H1 (cell line): ENCODE measurements at regions not wholly inside any gene's neighbourhood (a gene's known extent, or its start where the extent isn't known, plus 50 kb on each side); places are given as distances from the start of the nearest gene placed in this dataset.

Experiments used
- CTCF ChIA-PET: fragments of 300-600 bp; sonication (Branson Sonifier 250); formaldehyde crosslinking; loops from one replicate; lab custom pipeline; 2021; ENCODE audit not compliant: partially characterized antibody; lab: Charles Lee
- POLR2A ChIA-PET: fragments of 300-600 bp; sonication (Branson Sonifier 250); formaldehyde crosslinking; loops from one replicate; lab custom pipeline; 2021; ENCODE audit warnings: inconsistent platforms; ENCODE audit not compliant: partially characterized antibody; lab: Charles Lee
- DNase-seq, 2 experiments: peaks; one replicate each; pipeline versions ENCODE4 v3.0.0 to v3.0.0-alpha.2; 2010 to 2022; ENCODE audit warnings: low spot score in 2 of 2, low read depth in 1 of 2, mixed read lengths in 1 of 2
- FAIRE-seq: peaks from 2 replicates; lab custom pipeline; 2011; peaks lifted over from hg19 to GRCh38; lab: Jason Lieb, UNC
- H2AFZ ChIP-seq: 2 replicates; pipeline ENCODE4 v1.8.1; 2012; ENCODE audit warnings: low read length, inconsistent platforms
- H2AK5ac ChIP-seq: 2 replicates; pipeline ENCODE4 v1.6.1; 2013; ENCODE audit warnings: low read depth, low read length
- H2BK120ac ChIP-seq: replicated peaks from 2 replicates; pipeline ENCODE3; 2013; ENCODE audit warnings: low read depth, low read length, inconsistent platforms
- H2BK12ac ChIP-seq: 2 replicates; pipeline ENCODE4 v1.6.1; 2013; ENCODE audit warnings: low read depth, low read length
- H2BK15ac ChIP-seq: 2 replicates; pipeline ENCODE4 v1.6.1; 2013; ENCODE audit warnings: low read length
- H2BK20ac ChIP-seq: 2 replicates; pipeline ENCODE4 v1.6.1; 2013; ENCODE audit warnings: low read length
- H2BK5ac ChIP-seq: 2 replicates; pipeline ENCODE4 v1.6.1; 2013; ENCODE audit warnings: low read depth, low read length
- H3K14ac ChIP-seq: 2 replicates; pipeline ENCODE4 v1.6.1; 2013; ENCODE audit warnings: inconsistent platforms; ENCODE audit not compliant: insufficient read length
- H3K18ac ChIP-seq: 2 replicates; pipeline ENCODE4 v1.6.1; 2013; ENCODE audit warnings: low read length; ENCODE audit errors: extremely low read depth
- H3K23ac ChIP-seq: 2 replicates; pipeline ENCODE4 v1.6.1; 2013; ENCODE audit warnings: inconsistent platforms; ENCODE audit not compliant: insufficient read length
- H3K23me2 ChIP-seq: 2 replicates; pipeline ENCODE4 v1.6.1; 2013; ENCODE audit warnings: low read depth, low read length
- H3K27ac ChIP-seq: 2 replicates; pipeline ENCODE4 v1.6.1; 2011; ENCODE audit warnings: low read depth, low read length, inconsistent platforms
- H3K27me3 ChIP-seq, 4 experiments: replicated peaks in 1 of 4; 1 replicate in 1 of 4; 2 replicates in 3 of 4; pipeline versions ENCODE4 v1.6.1 to v1.8.1; 2011 to 2013; ENCODE audit warnings: low read length in 3 of 4, mild to moderate bottlenecking in 3 of 4, inconsistent platforms in 2 of 4, mixed read lengths in 2 of 4, moderate library complexity in 1 of 4; ENCODE audit not compliant: control insufficient read depth in 3 of 4, insufficient read depth in 3 of 4; ENCODE audit errors: extremely low read depth in 1 of 4
- H3K36me3 ChIP-seq, 4 experiments: 2 replicates each; pipeline versions ENCODE4 v1.6.1 to v1.8.1; 2011 to 2013; ENCODE audit warnings: mild to moderate bottlenecking in 4 of 4, low read length in 3 of 4, moderate library complexity in 2 of 4, control low read depth in 1 of 4, inconsistent platforms in 1 of 4; ENCODE audit not compliant: insufficient read depth in 4 of 4, control insufficient read depth in 2 of 4
- H3K4ac ChIP-seq: replicated peaks from 2 replicates; pipeline ENCODE3; 2013; ENCODE audit warnings: low read length, low read depth, mixed read lengths, inconsistent platforms; ENCODE audit not compliant: insufficient read length
- H3K4me1 ChIP-seq, 4 experiments: replicated peaks in 1 of 4; 1 replicate in 1 of 4; 2 replicates in 3 of 4; pipeline versions ENCODE4 v1.6.1 to v1.8.1; 2011 to 2013; ENCODE audit warnings: low read length in 3 of 4, inconsistent platforms in 2 of 4, mixed read lengths in 1 of 4; ENCODE audit not compliant: insufficient read depth in 4 of 4, control insufficient read depth in 3 of 4
- H3K4me2 ChIP-seq, 2 experiments: 2 replicates each; pipeline versions ENCODE4 v1.6.1 to v1.8.1; 2011 to 2013; ENCODE audit warnings: low read depth in 2 of 2, low read length in 2 of 2, control low read depth in 1 of 2, inconsistent platforms in 1 of 2, mild to moderate bottlenecking in 1 of 2; ENCODE audit not compliant: insufficient read depth in 1 of 2
- H3K4me3 ChIP-seq, 4 experiments: fragments of 200-600, 300-600 bp in 1 of 4; sonication (generic), shearing (Covaris generic), sonication (Bioruptor Twin) in 1 of 4; 2 replicates each; pipeline versions ENCODE4 v1.5.1 to v1.8.1; 2011 to 2016; ENCODE audit warnings: low read length in 4 of 4, low read depth in 3 of 4, control low read depth in 2 of 4, inconsistent platforms in 2 of 4, mild to moderate bottlenecking in 2 of 4, mixed read lengths in 1 of 4, moderate library complexity in 1 of 4; ENCODE audit not compliant: insufficient read depth in 2 of 4; ENCODE audit errors: extremely low read depth in 1 of 4
- H3K56ac ChIP-seq: replicated peaks from 2 replicates; pipeline ENCODE3; 2013; ENCODE audit warnings: low read depth, mild to moderate bottlenecking, mixed read lengths, low read length, inconsistent platforms; ENCODE audit not compliant: insufficient read length
- H3K79me1 ChIP-seq: 2 replicates; pipeline ENCODE4 v1.6.1; 2013; ENCODE audit warnings: low read depth, low read length, control low read depth
- H3K79me2 ChIP-seq, 2 experiments: 2 replicates each; pipeline versions ENCODE4 v1.6.1 to v1.8.1; 2012 to 2013; ENCODE audit warnings: low read length in 2 of 2, mild to moderate bottlenecking in 2 of 2, inconsistent platforms in 1 of 2; ENCODE audit not compliant: insufficient read depth in 2 of 2, control insufficient read depth in 1 of 2
- H3K9ac ChIP-seq, 4 experiments: replicated peaks in 1 of 4; 1 replicate in 1 of 4; 2 replicates in 3 of 4; pipeline versions ENCODE4 v1.6.1 to v1.8.1; 2011 to 2013; ENCODE audit warnings: low read depth in 3 of 4, low read length in 3 of 4, control low read depth in 2 of 4, mild to moderate bottlenecking in 2 of 4, moderate library complexity in 2 of 4, inconsistent platforms in 1 of 4; ENCODE audit errors: extremely low read depth in 1 of 4
- H3K9me3 ChIP-seq, 2 experiments: 2 replicates each; pipeline versions ENCODE4 v1.6.1 to v1.8.1; 2012 to 2013; ENCODE audit warnings: mild to moderate bottlenecking in 2 of 2, moderate library complexity in 2 of 2, control low read depth in 1 of 2, inconsistent platforms in 1 of 2, low read depth in 1 of 2, low read length in 1 of 2, mixed read lengths in 1 of 2; ENCODE audit not compliant: insufficient read depth in 2 of 2
- H4K20me1 ChIP-seq, 2 experiments: replicated peaks in 1 of 2; 2 replicates each; pipeline versions ENCODE3 to v1.8.1; 2011 to 2013; ENCODE audit warnings: inconsistent platforms in 2 of 2, low read length in 2 of 2, mild to moderate bottlenecking in 1 of 2; ENCODE audit not compliant: insufficient read depth in 2 of 2, control insufficient read depth in 1 of 2
- H4K5ac ChIP-seq: 2 replicates; pipeline ENCODE4 v1.6.1; 2013; ENCODE audit warnings: low read length, low read depth, mixed read lengths, inconsistent platforms; ENCODE audit not compliant: insufficient read length
- H4K8ac ChIP-seq: 2 replicates; pipeline ENCODE4 v1.8.0; 2013; ENCODE audit warnings: mild to moderate bottlenecking, moderate library complexity, low read length, inconsistent platforms; ENCODE audit not compliant: insufficient read depth; ENCODE audit errors: extremely low read depth
- H4K91ac ChIP-seq: replicated peaks from 2 replicates; pipeline ENCODE3; 2013; ENCODE audit warnings: low read length, mixed read lengths, inconsistent platforms; ENCODE audit not compliant: insufficient read length
- CREB1 ChIP-seq: IDR thresholded peaks from 2 replicates; pipeline ENCODE4 v1.6.1; 2012; ENCODE audit warnings: inconsistent platforms
- EGR1 ChIP-seq: IDR thresholded peaks from 2 replicates; pipeline ENCODE4 v1.6.1; 2011; ENCODE audit warnings: low read depth, low read length, borderline replicate concordance
- HDAC2 ChIP-seq, 2 experiments: fragments of 300-600 bp in 1 of 2; sonication (generic) in 1 of 2; IDR thresholded peaks; 2 replicates each; pipeline ENCODE4 v1.6.1; 2011 to 2012; ENCODE audit warnings: low read depth in 2 of 2, low read length in 2 of 2, mild to moderate bottlenecking in 2 of 2, moderate library complexity in 2 of 2, borderline replicate concordance in 1 of 2, inconsistent platforms in 1 of 2
- HDAC6 ChIP-seq: IDR thresholded peaks from one replicate; pipeline ENCODE4 v1.7.1; 2012; ENCODE audit warnings: low read depth, mild to moderate bottlenecking, inconsistent platforms, low read length, moderate library complexity
- JUND ChIP-seq: IDR thresholded peaks from 2 replicates; pipeline ENCODE4 v1.6.1; 2011; ENCODE audit warnings: mild to moderate bottlenecking, improper control_type of control experiment, low read length
- MAX ChIP-seq: IDR thresholded peaks from 2 replicates; pipeline ENCODE4 v1.6.1; 2012; ENCODE audit warnings: inconsistent platforms
- RAD21 ChIP-seq, 2 experiments: IDR thresholded peaks in 1 of 2; conservative IDR thresholded peaks in 1 of 2; 2 replicates each; pipeline ENCODE4 v1.6.1; 2011; ENCODE audit warnings: low read depth in 2 of 2, low read length in 2 of 2, improper control_type of control experiment in 1 of 2, inconsistent platforms in 1 of 2, mild to moderate bottlenecking in 1 of 2, moderate library complexity in 1 of 2
- RFX5 ChIP-seq: IDR thresholded peaks from 2 replicates; pipeline ENCODE4 v1.6.1; 2011; ENCODE audit warnings: low read depth, low read length, improper control_type of control experiment, borderline replicate concordance
- RXRA ChIP-seq: IDR thresholded peaks from 2 replicates; pipeline ENCODE4 v1.6.1; 2011; ENCODE audit warnings: low read depth, mild to moderate bottlenecking, low read length, moderate library complexity; ENCODE audit not compliant: insufficient read depth
- SAP30 ChIP-seq: fragments of 300-600 bp; sonication (generic); IDR thresholded peaks from 2 replicates; pipeline ENCODE4 v1.7.1; 2012; ENCODE audit warnings: low read length, moderate library complexity, mild to moderate bottlenecking, inconsistent platforms; ENCODE audit not compliant: insufficient read depth, insufficient replicate concordance
- TAF7 ChIP-seq: optimal IDR thresholded peaks from 2 replicates; pipeline ENCODE3; 2011; ENCODE audit warnings: low read depth, mild to moderate bottlenecking, inconsistent platforms, low read length, moderate library complexity, borderline replicate concordance
- TEAD4 ChIP-seq: IDR thresholded peaks from 2 replicates; pipeline ENCODE4 v1.6.1; 2012; ENCODE audit warnings: low read depth, low read length, inconsistent platforms, mixed read lengths
- YY1 ChIP-seq: IDR thresholded peaks from 2 replicates; pipeline ENCODE4 v1.6.1; 2011; ENCODE audit warnings: low read depth, mild to moderate bottlenecking, low read length
- WGBS, 2 experiments: shearing (Covaris generic) in 1 of 2; methylation state at CpG; one replicate each; pipeline versions ENCODE4 v1.1.6 to v1.1.7; 2013 to 2015; ENCODE audit warnings: low lambda C conversion rate in 2 of 2, mixed read lengths in 2 of 2, inconsistent platforms in 1 of 2, low coverage in 1 of 2, missing lambda C conversion rate in 1 of 2; ENCODE audit not compliant: insufficient replicate concordance in 2 of 2, insufficient coverage in 1 of 2, insufficient read length in 1 of 2; ENCODE audit errors: extremely low coverage in 1 of 2, missing lambda C conversion rate in 1 of 2; 5-methylcytosine and 5-hydroxymethylcytosine counted together

DNA sequence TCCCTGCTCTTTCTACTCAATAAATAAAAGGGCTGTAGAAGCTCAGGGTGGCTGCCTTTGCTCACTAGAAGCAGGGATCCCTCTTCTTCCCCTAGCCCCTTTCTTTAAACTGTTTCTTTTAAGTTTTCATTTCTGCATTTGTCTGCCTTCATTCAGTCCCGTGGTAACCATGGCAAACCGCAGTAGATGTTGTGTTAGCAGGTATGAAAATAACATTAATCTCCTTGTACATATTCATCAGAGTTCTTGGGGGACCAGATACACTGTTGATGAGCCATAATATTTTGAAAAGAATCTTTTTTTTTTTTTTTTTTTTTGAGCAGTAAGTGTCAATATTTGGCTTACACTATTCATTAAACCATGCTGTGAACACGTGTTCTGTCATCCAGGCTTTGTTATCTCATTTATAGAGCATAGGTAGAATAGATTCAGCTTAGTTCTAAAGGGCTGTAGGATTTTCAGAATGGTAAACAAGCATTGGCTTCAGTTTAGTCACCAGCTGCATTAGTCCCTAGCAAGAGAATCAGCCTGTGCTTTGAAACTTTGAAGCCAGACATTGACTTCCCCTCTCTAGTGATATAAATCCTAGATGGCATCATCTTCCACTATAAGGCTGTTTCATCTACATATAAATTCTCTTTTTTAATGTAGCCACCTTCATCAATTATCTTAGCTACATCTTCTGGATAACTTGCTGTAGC is 59.4 kb upstream of the SPRY2 start:
- Histone ChIP-seq H2BK12ac (no peak overlapping the region), H2BK5ac (no peak overlapping the region), H3K9ac (no peak overlapping the region), H3K4ac (no peak overlapping the region), H4K20me1 (no peaks in the 10 kb centered on the region), H3K9me3 (no peaks in the 10 kb centered on the region), H3K27ac (no peak overlapping the region), H2BK120ac (no peak overlapping the region), H3K23ac (no peak overlapping the region), H4K5ac (no peak overlapping the region), H3K27me3 (no peaks in the 10 kb centered on the region), H3K36me3 (no peaks in the 10 kb centered on the region), H2BK20ac (no peak overlapping the region), H3K4me3 (no peak overlapping the region), H2BK15ac (no peak overlapping the region), H3K23me2 (no peaks in the 10 kb centered on the region), H2AK5ac (no peak overlapping the region), H4K91ac (no peak overlapping the region), H3K4me2 (no peak overlapping the region), H3K18ac (no peak overlapping the region), H3K79me2 (no peaks in the 10 kb centered on the region), H2AFZ (no peak overlapping the region), H4K8ac (no peak overlapping the region), H3K79me1 (no peaks in the 10 kb centered on the region), H3K4me1 (no peaks in the 10 kb centered on the region), H3K56ac (no peak overlapping the region), H3K14ac (no peak overlapping the region)
- 97% methylated on average over 3 of the region's 3 CpGs; no CpG with 5 or more reads in 1 of the 2 experiments for WGBS, 2 experiments
- FAIRE-seq, result no peak
- CTCF ChIA-PET, result interaction anchor here (0.5 to 1.7 kb wide), 4 partner anchors 9 to 997 kb away, joined by 3 to 6 read pairs (median 4); no protein-coding TSS in a partner anchor
- POLR2A ChIA-PET, result no interaction called here
- no peak for DNase-seq
- TF ChIP-seq JUND (no peak), TAF7 (no peak), YY1 (no peak), EGR1 (no peak), TEAD4 (no peak), RAD21 (IDR thresholded peaks at IDR 0.05 in 1 of 2, conservative IDR thresholded peaks at IDR 0.05 in 1 of 2; ENCODE audit: low read depth in 2 of 2, low read length in 2 of 2) (no peak), HDAC6 (no peak), CREB1 (no peak), MAX (no peak), RFX5 (no peak), HDAC2 (IDR thresholded peaks at IDR 0.05; ENCODE audit: borderline replicate concordance in 1 of 2, low read depth in 2 of 2, low read length in 2 of 2) (no peak), SAP30 (no peak), RXRA (no peak)
